NCI-H1436 treated with DMSO at 0.1 percent for 48 hours (cell line): ENCODE measurements at regions not wholly inside any gene's neighbourhood (a gene's known extent, or its start where the extent isn't known, plus 50 kb on each side); places are given as distances from the start of the nearest gene placed in this dataset.
A peak's percentile ranks its signal among the peaks of the same experiment; 100 is the strongest.

ENCODE experiments used
- DNase-seq: peaks from one replicate; lab custom pipeline; 2025; lab: John Stamatoyannopoulos, UW

DNA sequence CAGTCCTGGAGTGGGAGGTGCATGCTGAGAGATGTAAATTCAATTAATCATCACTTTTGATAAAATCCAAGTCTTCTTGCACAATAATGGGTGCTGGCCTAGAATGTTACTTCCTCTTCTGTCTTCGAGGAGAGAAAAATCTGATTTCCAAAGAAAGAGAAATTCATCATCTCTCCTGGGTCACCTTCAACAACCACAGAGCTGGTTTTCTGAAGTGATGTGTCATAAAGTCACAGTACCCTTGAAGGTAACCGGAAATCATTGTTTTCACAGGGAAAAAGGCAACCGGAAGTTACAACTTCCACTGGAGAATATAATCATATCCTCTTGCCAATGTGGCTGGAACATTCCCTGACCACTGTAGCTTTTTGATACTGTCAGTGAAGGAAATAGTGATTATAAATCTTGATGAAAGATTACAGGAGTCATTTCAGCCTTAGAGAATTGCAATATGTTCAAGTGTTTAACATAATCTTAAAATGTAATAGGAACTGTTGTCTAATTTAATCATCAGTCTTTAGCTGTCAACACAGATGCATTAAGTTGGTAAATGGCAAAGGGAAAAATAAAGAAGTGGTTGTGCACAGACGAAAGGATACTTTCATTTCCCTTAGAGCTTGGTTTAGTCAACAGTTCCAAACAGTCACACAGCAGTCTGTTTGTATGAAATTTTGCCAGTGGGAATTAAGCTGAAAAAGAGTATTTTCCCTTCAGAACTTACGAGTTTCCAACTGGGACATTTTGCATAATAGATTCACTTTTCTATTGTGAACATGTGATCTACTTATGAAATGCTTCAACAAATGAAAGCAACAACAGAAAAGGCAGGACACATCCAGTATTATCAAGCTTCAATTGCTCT is 106.5 kb upstream of the SLC4A7 start:
- no peak for DNase-seq

DNA sequence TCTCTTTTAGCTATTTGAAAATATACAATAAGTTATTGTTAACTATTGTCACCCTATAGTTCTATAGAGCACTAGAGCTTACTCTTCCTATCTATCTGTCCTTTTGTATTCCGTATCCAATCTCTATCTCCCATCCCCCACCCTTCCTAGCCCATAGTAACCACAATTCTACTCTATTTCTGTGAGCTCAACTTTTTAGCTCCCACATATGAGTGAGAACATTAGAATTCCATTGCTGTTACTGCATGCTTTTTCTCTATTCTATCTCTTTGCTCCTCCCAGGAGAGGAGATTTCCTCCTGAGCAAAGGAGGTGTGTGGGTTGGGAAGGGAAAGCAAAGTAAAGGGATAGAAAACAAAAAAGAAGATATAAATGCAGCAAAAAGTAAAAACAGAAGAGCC is 105.6 kb upstream of the SLC4A7 start:
- DNase-seq, result no peak

DNA sequence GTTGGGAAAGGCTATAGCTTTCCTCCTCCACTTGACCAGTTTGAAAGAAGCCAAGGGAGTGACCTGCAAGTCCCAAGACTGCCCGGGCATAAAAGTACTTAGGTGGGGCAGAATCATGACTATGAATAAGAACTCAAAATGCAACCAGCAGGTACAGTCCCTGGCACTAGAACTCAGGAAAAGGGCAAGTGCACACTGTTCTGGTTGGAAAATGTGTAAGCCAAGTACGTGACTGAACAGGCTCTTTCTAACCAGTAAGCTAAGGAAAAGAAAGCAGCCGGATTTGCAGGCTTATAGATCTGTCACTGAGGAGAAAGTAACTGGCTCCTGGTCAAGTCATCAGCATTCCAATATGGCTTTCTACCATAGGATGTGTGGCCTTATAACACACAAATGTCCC is 101.2 kb upstream of the SLC4A7 start:
- no peak for DNase-seq

DNA sequence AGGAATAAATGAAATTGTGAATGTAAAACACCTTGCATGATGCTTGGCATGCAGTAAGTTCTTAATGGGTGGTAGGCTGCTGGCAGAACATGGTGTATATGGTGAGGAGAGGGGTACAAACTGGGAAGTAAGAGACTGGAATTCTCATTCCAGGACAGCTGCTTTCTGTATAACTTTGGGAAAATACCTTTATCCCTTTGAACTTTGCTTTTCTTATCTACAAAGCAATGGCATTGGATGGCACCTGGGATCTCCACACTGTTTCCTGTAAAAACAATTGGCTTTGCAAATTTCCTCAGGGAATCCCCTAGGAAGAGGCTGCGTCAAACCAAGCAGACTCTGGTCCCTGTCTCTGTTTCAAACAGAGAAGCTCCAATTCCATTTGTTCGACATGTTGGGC is 100.7 kb upstream of the SLC4A7 start:
- no peak for DNase-seq

DNA sequence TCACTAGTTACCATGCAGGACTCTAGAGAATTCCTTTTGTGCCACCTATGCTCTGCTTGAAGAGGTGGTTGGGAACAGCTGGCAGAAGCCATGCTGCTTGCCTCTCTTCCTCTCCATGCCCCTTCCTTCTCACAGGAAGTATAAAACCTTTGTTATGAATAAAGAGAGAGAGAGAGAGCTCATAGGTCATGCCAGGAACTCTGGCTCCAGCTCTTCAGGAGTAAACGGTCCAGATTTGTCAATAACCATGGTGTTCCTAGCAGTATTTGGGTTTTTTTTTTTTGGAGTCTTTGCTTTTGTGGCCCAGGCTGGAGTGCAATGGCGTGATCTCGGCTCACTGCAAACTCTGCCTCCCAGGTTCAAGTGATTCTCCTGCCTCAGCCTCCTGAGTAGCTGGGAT is 97.7 kb upstream of the SLC4A7 start:
- DNase-seq, result no peak

DNA sequence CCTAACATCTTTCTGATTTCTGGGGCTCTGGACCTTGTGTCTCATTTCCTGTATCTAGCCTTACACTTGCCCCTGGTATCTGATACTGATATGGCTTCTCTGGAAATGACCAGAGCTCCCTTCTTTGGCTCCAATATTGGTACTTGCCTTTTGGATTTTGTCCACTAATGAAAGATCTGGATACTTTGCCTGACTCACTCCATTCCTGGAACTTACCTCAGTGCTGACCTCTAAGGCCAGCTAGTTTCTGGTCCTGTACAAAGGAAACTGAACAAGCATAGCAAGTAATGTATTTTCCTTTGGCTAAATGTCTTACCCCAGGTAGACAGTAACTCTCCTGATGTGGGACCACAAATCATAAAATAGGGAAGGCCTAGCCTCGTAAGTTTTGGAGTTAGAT is 93.8 kb upstream of the SLC4A7 start:
- DNase-seq, result no peak

DNA sequence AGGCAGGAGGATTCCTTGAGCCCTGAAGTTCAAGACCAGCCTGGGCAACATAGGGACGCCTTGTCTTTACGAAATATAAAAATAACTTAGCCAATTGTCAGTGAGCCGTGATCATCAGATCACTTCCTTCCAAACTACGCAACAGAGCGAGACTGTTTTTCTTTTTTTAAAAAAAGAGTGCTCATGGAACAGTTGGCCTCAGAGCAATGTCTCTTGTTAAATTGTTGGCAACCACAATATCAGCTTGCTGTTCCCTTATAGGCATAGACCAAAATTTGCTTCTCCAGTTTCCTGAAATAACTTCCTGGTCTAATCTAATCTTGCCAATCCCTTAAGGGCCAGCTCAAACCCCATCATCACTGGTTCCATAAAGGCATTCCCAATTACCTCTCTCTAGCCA is 93.3 kb upstream of the SLC4A7 start:
- no peak for DNase-seq

DNA sequence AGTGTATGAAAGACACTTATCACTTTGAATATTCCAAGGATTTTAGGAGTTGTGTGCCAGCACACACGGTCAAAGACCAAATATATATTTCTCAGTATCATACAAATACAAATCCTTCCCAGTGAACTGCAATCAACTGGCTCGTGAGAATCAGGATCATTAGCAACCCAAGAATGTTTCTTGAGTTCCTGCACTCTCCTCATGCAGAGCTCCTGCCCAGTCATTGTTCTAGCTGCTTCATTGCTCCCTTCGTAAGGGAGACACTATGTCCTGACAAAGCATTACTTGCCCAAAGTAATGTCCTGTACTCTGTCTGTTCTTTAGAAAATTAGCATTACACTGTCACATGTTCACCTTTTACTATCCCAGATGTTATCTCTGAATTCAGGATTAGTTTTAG is 92.0 kb upstream of the SLC4A7 start:
- no peak for DNase-seq

DNA sequence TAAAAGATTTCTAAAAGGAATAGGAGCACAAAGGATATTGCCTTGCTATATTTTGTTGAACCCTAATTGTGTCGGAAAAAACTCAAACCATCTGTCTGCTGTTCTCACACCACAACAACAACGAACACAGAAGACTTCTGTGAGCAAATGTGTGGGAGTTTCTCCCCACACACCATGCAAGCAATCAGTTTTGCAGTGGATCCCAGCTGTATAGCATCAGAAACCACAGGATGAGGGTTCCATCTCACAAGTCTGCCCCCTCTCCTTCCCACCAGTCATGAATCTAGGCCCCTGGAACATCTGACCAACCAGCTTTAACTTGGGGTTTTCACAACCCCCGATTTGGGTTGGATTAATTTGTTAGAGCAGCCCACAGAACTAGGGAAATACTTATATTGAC is 91.3 kb upstream of the SLC4A7 start:
- DNase-seq, result no peak

DNA sequence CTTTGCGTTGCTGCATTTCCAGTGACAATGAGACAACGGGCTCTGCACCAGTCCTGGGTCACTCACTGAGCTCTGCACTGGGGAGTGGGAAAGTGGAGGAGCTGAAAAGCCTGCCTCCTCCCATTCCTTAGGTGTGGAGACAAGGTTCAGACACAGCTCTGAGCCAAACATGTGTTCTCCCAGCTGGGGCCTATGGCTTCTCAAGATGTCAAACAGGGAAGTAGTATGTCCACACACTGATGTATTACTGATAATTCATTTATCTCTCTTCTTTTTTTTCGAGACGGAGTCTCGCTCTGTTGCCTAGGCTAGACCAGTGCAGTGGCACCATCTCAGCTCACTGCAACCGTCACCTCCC is 90.2 kb upstream of the SLC4A7 start:
- DNase-seq, result no peak

DNA sequence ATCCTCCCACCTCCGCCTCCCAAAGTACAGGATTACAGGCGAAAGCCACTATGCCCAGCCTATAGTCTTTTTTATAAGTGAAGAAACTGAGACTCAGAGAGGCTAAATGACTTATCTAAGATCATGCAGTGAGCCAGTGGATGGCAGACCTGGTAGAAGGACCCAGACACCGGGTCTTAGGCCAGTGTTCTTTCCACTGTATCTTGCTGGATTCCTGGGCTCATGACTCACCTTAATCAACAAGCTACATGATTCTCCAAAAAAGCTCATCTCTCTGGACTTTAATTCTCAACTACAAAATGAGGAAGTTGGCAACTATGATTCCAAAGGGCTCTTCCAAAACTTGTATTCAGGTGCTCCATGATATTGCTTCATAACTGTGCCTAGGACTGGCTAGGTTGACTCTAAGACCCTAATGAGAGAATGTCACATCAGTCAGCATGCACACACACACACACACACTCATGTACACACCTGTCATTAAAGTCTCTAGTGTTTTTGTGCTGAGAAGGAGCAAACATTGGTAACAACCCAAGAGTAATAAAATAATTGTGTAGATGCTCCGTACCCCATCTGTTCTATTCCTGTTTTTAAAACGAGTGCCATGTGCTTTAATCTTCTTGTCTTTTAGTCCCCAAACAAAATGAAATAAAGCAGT is 89.7 kb upstream of the SLC4A7 start:
- DNase-seq, result no peak

DNA sequence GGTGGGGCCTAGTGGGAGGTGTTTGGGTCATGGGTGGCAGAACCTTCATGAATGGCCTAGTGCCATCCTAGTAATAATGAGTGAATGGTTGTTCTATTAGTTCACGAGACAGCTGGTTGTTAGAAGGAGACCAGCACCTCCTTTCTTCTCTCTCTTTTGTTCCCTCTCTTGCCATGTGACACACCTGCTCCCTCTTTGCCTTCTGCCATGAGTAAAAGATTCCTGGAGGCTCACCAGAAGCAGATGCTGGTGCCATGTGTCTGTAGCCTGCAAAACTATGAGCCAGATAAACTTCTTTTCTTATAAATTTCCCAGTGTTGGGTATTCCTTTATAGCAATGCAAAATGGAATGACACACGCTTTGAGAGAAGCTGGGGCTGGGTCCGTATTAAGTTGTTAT is 89.0 kb upstream of the SLC4A7 start:
- DNase-seq, result no peak

DNA sequence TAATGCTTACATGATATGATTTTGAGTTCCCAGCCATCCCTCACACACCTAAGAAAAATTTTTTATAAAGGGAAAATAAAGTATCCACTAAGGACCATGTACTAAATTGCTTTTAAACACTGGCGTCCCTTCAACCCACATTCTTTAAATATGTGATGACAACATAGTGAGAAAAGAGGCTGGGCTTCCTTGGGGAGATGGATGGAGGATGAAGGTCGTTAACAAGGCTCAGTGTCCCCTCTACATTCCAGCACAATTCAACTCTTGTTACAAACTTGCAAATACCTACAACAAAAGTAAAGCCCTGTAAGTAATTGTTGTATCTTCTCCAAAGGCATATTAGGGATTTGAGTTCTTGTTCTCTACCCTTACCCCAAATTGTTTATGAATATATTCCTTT is 87.2 kb upstream of the SLC4A7 start:
- DNase-seq, result no peak

DNA sequence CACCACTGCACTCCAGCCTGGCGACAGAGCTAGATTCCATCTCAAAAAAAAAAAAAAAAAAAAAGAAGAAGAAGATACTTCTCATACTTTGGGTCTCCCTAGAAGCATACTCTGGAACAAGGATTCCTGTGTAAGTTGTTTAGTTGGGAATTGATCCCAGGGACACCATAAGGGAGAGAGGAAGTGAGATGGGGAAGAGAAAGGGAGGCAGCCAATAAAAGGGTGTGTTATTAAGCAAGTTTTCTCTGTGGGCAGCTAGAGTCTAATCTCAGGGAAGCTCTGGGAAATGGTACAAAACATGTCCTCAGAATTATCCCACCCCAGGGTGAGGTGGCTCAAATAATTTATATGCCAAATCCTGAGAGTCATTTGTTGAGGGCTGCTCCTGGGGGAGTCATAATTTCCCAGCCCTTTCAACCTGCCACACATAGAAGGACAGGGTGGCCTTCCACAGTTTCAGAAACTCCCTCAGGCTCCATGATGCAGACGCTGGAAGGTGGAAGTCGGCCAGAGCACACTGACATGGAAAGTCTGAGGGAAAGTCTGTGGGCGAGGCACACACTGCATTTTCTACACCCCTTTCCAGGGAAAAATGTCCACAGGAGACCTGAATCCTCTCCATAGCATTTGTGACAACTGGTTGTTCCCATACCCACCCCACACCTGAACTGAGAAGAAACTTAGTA is 86.4 kb upstream of the SLC4A7 start:
- no peak for DNase-seq

DNA sequence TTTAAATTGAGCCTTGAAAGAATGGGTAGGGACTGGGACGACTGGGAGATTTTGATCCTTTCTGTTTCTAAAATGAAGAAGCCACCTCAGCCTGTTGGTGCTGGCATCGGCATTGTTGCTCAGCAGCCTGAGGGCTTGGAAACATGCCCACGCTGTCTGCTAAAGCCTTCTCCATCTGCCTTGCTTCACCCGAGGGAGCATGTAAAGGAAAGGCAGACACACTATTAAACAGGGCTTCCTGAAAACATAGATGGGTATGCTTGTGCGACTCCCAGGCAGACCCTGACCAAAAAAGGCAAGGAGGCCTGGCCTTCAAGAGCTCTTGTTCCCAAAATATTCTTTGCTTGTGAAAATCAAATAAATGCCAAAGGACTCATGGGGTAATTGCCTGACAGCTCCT is 84.2 kb upstream of the SLC4A7 start:
- peak; percentile 10 for DNase-seq

DNA sequence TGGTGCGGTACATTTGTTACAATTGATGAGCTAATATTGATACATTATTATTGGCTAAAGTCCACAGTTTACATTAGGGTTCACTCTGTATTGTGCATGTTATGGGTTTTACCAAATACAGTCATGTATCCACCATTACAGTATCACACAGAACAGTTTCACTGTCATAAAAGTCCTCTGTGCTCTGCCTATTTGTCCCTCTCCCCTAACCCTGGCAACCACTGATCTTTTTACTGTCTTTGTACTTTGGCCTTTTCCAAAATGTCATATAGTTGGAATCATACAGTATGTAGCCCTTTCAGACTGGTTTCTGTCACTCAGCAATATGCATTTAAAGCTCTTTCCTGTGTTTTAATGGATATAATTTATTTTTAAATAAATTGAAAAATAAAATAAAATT is 83.1 kb upstream of the SLC4A7 start:
- no peak for DNase-seq

DNA sequence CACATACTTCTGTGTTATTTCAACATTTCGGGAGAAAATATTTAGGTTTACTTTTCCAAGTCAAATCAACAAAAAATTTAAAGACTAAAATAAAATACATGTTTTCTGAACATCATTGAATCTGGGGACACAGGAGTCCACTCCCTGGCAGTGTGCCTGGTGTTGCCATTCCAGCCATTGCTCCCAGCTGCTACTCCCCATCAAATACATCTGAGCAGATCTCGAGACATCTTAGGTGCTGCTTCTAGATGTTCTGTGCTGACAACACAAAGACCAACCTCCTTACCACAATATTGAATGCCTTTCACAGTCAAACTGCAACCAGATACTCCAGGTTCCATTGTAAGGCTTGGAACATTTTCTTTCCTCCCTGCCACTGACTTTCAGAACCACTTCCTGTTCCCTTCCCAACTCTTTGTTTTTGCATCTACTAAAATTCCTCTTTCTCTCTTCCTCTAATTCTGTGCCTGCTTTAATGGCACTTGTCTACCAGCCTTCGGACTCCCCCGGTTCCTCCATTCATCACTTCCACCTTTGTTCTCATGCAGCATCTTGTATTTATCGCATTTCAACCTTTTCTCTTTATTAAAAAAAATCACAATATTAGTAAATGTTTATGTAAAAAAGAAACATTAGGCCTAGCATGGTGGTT is 81.1 kb upstream of the SLC4A7 start:
- no peak for DNase-seq

DNA sequence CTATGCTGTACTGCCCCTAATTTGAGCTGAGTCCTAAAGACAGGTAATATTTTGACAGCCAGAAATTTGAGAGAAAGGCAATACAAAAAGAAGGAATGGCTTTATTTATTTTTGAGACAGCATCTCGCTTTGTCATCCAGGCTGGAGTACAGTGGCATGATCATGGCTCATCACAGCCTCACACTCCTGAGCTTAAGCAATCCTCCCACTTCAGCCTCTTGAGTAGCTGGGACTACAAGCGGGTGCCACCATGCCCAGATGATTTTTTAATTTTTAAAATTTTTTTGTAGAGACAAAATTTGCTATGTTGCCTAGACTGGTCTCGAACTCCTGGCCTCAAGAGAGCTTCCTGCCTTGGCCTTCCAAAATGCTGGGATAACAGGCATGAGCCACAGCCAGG is 77.4 kb upstream of the SLC4A7 start:
- no peak for DNase-seq

DNA sequence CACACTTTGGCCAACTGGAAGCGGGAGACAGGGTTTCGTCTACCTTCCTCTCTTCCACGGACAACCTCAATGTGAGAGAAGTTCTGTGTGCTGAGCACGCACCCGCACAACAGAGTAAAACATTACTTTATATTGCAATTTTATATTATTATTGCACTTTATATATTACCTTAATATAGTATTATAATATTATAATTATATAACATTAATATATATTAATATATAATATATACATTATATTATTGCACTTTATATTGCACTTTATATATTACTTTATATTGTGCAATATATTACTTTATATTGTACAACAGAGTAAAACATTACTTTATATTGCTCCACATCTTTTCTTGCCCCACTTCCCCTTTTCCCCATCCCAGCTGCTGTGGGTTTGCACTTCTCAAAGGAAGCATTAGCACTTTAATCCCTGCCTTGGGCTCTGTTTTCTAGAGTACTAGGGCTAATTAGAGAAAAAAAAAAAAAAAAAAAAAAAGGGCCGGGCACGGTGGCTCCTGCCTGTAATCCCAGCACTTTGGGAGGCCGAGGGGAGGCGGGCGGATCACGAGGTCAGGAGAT is 76.4 kb upstream of the SLC4A7 start:
- no peak for DNase-seq

DNA sequence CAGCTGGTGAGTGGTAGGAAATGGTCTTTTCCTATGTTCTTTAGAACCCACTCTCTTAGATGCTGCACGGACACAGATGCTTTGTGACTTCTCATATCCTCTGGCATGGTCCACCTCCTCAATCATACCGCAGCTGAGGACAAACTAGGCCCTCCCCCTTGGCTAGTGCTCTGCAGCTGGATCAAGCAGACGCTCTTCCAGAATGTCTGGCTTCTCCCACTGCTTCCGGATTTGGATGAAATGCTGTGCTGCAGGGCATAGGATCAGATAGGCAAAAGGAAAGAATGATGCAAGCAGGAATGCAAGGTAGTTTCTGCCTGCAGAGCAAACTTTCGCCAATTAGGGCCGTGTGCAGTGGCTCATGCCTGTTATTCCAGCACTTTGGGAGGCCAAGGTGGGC is 75.7 kb upstream of the SLC4A7 start:
- DNase-seq, result no peak

DNA sequence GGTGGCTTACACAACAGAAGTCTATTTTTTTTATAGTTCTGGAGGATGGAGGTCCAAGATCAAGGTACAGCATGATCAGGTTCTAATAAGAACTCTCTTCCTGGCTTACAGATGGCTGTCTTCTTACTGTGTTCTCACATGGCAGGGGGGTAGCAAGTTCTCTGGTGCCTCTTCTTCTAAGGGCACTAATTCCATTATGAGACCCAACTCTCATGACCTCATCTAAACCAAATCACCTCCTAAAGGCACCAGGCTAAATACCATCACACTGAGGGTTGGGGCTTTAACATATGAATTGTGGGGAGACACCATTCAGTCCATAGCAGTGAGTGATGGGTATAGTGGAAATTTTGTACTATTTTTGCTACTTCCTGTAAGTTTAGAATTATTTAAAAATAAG is 75.2 kb upstream of the SLC4A7 start:
- no peak for DNase-seq

DNA sequence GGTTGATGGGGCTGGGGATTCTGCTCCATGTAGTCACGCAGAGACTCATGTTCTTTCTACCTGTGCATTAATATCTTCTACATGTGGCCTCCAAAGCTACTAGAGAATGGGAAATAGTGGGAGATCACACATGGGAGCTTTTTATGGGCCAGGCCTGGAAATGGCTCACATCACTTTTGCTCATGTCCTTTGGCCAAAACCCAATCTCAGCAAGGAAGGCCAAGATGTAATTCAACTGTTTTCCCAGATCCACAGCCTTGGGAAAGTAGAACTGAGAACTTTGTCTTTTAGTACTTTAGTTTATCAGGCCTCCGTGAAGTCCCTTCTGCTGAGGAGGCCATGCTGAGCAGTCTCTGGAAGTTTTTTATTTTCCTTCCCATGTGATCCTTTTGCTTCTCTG is 73.2 kb upstream of the SLC4A7 start:
- DNase-seq, result no peak

DNA sequence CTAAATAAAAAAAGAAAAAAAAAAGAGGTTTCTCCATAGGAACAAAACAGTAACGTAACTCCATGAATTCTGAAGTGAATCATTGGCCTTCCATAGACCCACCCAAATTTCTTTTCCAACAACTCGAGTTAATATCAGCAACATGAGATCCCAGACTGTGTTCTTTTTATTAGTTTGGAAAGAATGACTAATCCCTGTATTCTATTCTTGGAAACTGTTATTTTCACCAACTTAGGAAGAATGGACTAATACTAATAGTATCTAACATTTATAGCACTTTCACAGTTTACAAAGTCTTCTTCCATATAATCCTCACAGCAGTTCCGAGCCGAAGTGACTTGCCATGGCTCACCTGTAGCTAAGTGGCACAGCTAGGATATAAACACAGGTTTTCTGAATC is 72.7 kb upstream of the SLC4A7 start:
- DNase-seq, result no peak
